ENCODE measurements at regions not wholly inside any gene's neighbourhood (a gene's known extent, or its start where the extent isn't known, plus 50 kb on each side); places are given as distances from the start of the nearest gene placed in this dataset.

DNA sequence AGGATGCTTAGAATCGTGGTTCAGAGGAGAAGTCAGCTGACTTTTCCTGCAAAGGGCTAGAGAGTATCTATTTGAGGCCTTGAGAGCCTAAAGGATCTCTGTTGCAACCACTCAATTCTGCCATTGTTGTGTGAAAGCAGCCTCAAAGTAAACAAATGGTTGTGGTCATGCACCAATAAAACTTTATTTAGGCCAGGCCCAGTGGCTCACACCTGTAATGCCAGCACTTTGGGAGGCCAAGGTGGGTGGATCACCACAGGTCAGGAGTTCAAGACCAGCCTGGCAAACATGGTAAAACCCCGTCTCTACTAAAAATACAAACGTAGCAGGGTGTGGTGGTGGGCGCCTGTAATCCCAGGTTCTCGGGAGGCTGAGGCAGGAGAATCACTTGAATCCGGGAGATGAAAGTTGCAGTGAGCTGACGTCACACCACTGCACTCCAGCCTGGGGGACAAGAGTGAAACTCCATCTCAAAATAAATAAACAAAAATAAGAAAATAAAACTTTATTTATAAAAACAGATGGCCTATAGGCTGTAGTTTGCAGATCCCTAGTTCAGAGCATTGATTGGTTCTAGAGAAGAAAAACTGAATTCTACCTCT is 135.9 kb upstream of the KLF4 start:
- TF ChIP-seq CTCF (conservative IDR thresholded peaks at IDR 0.05 in 1 of 2, IDR thresholded peaks at IDR 0.05 in 1 of 2; ENCODE audit: extremely low read depth in 1 of 2, insufficient read depth in 1 of 2, low read depth in 1 of 2, low read length in 2 of 2): no peak
- TF ChIP-seq EZH2 (IDR thresholded peaks at IDR 0.05; ENCODE audit: borderline replicate concordance, low read length): no peak
